ENCODE measurements at regions not wholly inside any gene's neighbourhood (a gene's known extent, or its start where the extent isn't known, plus 50 kb on each side); places are given as distances from the start of the nearest gene placed in this dataset.

DNA sequence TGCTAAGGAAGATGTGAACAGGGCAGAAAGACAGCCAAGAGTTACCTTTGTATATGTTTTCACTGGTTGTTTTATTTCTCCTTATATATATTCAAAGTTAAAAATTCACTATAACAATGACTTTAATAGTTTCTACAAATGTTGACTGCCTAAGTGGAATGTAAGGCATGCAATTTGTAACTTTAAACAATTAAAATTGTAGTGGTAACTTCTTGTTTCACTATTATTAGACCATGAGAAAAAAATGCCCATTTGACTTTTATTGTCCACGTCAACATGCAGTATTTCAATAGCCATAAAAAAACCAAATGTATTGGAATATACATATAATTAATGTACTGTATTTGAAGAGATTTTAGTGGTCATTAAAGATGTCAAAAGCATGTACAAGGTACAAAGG is 340.7 kb upstream of the CBLB start:
- Histone ChIP-seq H3K27me3 (ENCODE audit: insufficient read depth in 3 of 3, low read length in 2 of 3) (no peaks in the 10 kb centered on the region), H3K27ac (no peak overlapping the region), H3K4me3 (no peak overlapping the region), H3K9me3 (no peaks in the 10 kb centered on the region), H3K36me3 (ENCODE audit: insufficient read depth in 1 of 2, low read depth in 1 of 2) (no peaks in the 10 kb centered on the region), H3K4me1 (peaks cover 27% of the 10 kb centered on the region)
- TF ChIP-seq, protein P1, sequence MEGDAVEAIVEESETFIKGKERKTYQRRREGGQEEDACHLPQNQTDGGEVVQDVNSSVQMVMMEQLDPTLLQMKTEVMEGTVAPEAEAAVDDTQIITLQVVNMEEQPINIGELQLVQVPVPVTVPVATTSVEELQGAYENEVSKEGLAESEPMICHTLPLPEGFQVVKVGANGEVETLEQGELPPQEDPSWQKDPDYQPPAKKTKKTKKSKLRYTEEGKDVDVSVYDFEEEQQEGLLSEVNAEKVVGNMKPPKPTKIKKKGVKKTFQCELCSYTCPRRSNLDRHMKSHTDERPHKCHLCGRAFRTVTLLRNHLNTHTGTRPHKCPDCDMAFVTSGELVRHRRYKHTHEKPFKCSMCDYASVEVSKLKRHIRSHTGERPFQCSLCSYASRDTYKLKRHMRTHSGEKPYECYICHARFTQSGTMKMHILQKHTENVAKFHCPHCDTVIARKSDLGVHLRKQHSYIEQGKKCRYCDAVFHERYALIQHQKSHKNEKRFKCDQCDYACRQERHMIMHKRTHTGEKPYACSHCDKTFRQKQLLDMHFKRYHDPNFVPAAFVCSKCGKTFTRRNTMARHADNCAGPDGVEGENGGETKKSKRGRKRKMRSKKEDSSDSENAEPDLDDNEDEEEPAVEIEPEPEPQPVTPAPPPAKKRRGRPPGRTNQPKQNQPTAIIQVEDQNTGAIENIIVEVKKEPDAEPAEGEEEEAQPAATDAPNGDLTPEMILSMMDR (IDR thresholded peaks at IDR 0.05) = no peak
- ATAC-seq (no peak), DNase-seq (no peak)
- WGBS, 3 donors = 29 to 64% (median 50%) methylated on average over 1 of the region's 1 CpG
- intact Hi-C loops (cut with DNase I) = no loop called here

DNA sequence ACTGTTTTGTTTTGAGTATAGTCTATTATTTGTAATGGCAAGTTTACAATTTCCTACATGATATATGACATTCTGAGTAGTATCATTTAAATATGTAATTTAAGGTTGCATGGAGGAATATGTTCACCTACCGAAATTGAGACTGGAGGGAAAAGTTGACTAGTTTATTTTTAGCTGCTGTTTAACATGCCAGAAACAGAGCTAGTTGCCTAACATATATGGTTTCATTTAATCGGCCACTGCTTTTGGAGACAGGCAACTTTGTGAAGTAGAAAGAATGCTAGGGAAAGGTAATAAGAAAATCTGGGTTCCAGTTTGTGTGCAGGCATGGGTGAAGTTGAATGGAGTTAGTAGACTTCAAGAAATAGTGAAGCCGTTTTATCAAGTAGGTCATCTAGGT is 342.1 kb upstream of the CBLB start:
- WGBS, 3 donors = 31 to 42% (median 33%) methylated on average over 3 of the region's 3 CpGs
- Histone ChIP-seq H3K9me3 (no peaks in the 10 kb centered on the region), H3K27ac (no peak overlapping the region), H3K4me1 (peaks cover 24% of the 10 kb centered on the region), H3K4me3 (no peak overlapping the region), H3K36me3 (ENCODE audit: insufficient read depth in 1 of 2, low read depth in 1 of 2) (no peaks in the 10 kb centered on the region), H3K27me3 (ENCODE audit: insufficient read depth in 3 of 3, low read length in 2 of 3) (no peaks in the 10 kb centered on the region)
- TF ChIP-seq, protein P1 (IDR thresholded peaks at IDR 0.05) = no peak
- intact Hi-C loops (cut with DNase I) = no loop called here
- ATAC-seq = peak in 2 of 4 donors; percentile 50 to 67
- no peak for DNase-seq

DNA sequence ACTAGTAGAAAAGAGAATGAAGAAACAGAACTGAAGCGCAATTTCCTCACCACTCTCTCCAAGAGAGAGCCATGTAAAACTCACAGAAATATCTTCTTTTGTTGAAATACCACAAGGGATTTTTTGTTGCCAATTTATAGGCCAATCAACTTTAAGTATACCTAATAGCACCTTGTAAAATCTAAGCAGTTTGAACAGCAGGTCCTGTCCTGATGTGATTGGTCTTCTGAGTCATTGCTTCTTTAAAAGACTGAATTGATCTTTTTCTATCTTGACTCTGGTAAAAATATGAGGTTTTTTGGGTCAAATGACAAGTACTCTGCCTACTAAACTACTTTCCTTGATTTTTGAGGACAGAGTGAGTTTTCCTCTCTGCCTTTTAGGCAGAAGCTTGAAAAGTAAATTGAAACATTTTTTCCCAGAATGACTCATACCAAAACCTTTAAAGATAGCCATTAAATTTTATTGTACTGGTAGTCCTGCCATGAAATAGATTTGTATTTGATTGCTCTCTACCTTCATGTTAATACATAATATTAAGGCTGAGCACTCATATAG is 343.9 kb upstream of the CBLB start:
- Histone ChIP-seq H3K9me3 (no peaks in the 10 kb centered on the region), H3K36me3 (ENCODE audit: insufficient read depth in 1 of 2, low read depth in 1 of 2) (no peaks in the 10 kb centered on the region), H3K4me3 (no peak overlapping the region), H3K27me3 (ENCODE audit: insufficient read depth in 3 of 3, low read length in 2 of 3) (no peaks in the 10 kb centered on the region), H3K4me1 (peaks cover 21% of the 10 kb centered on the region), H3K27ac (no peak overlapping the region)
- intact Hi-C loops (cut with DNase I) = no loop called here
- WGBS, 3 donors = 97 to 99% (median 98%) methylated on average over 1 of the region's 1 CpG
- TF ChIP-seq, protein P1 (IDR thresholded peaks at IDR 0.05) = no peak
- DNase-seq = no peak
- ATAC-seq = no peak

DNA sequence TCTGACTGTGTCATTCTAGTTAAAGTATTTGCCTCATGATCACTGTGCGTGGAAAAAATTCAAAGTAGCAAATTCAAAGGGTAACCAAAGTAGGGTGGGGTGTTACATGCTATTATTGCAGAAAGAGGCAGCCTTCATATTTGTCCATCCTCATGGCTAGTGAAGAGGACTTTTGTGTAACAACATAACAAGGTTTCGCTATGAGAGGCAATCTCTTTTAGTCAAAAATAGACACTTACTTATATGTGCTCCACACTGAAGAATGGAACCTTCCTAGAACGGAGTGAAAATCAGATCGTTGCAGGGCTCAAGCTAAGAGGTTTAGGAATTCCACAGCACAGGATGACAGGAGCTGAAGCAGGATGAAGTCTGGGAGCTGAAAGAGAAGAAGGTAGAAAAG is 345.1 kb upstream of the CBLB start:
- H3K4me1 ChIP-seq = peaks cover 9% of the 10 kb centered on the region
- WGBS, 3 donors = 92 to 95% (median 95%) methylated on average over 4 of the region's 4 CpGs
- no peaks in the 10 kb centered on the region for H3K27me3 ChIP-seq (ENCODE audit: insufficient read depth in 3 of 3, low read length in 2 of 3)
- no peaks in the 10 kb centered on the region for H3K36me3 ChIP-seq (ENCODE audit: insufficient read depth in 1 of 2, low read depth in 1 of 2)
- TF ChIP-seq, protein P1 (IDR thresholded peaks at IDR 0.05) = no peak
- H3K4me3 ChIP-seq = no peak overlapping the region
- no peak overlapping the region for H3K27ac ChIP-seq
- intact Hi-C loops (cut with DNase I) = no loop called here
- H3K9me3 ChIP-seq = peaks cover 4% of the 10 kb centered on the region
- no peak for DNase-seq
- no peak for ATAC-seq

DNA sequence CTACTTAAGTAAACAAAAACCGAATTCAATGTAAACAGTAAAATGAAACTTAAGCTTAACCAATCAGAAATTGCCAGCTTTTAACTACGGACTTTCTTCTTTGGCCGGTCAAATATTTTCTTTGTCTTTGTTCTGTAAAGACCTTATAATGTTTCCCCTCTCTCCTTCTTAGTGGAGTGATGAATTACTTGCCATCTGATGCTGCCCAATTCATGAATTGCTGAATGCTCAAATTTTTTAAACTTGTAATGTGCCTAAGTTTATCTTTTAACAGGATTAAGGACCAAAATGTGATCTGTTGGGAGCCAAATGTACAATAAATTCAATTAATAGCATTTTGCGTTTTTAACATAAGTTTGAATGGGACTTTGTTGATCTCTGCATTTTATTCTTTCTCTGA is 345.8 kb upstream of the CBLB start:
- TF ChIP-seq, protein P1 (IDR thresholded peaks at IDR 0.05) = no peak
- Histone ChIP-seq H3K27me3 (ENCODE audit: insufficient read depth in 3 of 3, low read length in 2 of 3) (no peaks in the 10 kb centered on the region), H3K9me3 (peaks cover 4% of the 10 kb centered on the region), H3K4me1 (peaks cover 6% of the 10 kb centered on the region), H3K36me3 (ENCODE audit: insufficient read depth in 1 of 2, low read depth in 1 of 2) (no peaks in the 10 kb centered on the region), H3K27ac (no peak overlapping the region), H3K4me3 (no peak overlapping the region)
- WGBS, 3 donors = 83 to 87% (median 86%) methylated on average over 4 of the region's 4 CpGs
- no peak for ATAC-seq
- intact Hi-C loops (cut with DNase I) = no loop called here
- DNase-seq = no peak
